PC-3 (cell line): ENCODE measurements at regions not wholly inside any gene's neighbourhood (a gene's known extent, or its start where the extent isn't known, plus 50 kb on each side); places are given as distances from the start of the nearest gene placed in this dataset.

Experiments
- ATAC-seq: fragments of 200-7000 bp; cut with Tn5 transposase; 2 replicates; pipeline ENCODE4 v1.9.1; 2020; ENCODE audit warnings: mild to moderate bottlenecking, moderate library complexity
- BruUV-seq: library from RNA; stranded (reverse); fragments of 400-500 nt; replicated peaks from 2 replicates; lab custom pipeline; 2021; lab: Mats Ljungman, UMichigan
- CTCF ChIA-PET: fragments of 300-600 bp; sonication (Branson Sonifier 250); formaldehyde crosslinking; loops from one replicate; lab custom pipeline; 2022; ENCODE audit warnings: antibody characterized with exemption; lab: Charles Lee
- POLR2A ChIA-PET: fragments of 300-600 bp; sonication (Branson Sonifier 250); formaldehyde crosslinking; loops from one replicate; lab custom pipeline; 2022; ENCODE audit warnings: antibody characterized with exemption; ENCODE audit not compliant: unreplicated experiment; lab: Charles Lee
- DNase-seq: peaks from one replicate; pipeline ENCODE4 v3.0.0-alpha.2; 2015
- H2AFZ ChIP-seq: fragments of 300-600 bp; sonication (generic); 2 replicates; pipeline ENCODE4 v1.6.0; 2016; ENCODE audit warnings: antibody characterized with exemption, low read length
- H3F3A ChIP-seq: fragments of 300-600 bp; sonication (generic); one replicate; pipeline ENCODE4 v1.6.0; 2017; ENCODE audit warnings: antibody characterized with exemption, low read length, control low read depth, mild to moderate bottlenecking; ENCODE audit not compliant: unreplicated experiment
- H3K27ac ChIP-seq: fragments of 300-600 bp; sonication (generic); 2 replicates; pipeline ENCODE4 v1.5.1; 2016; ENCODE audit warnings: mild to moderate bottlenecking, low read length
- H3K27me3 ChIP-seq: fragments of 300-600 bp; sonication (generic); 2 replicates; pipeline ENCODE4 v1.6.1; 2016; ENCODE audit warnings: low read length, mixed read lengths
- H3K36me3 ChIP-seq: fragments of 300-600 bp; sonication (generic); 2 replicates; pipeline ENCODE4 v1.6.1; 2016; ENCODE audit warnings: low read depth, mixed run types, low read length, mixed read lengths
- H3K4me1 ChIP-seq: fragments of 300-600 bp; sonication (generic); 2 replicates; pipeline ENCODE4 v1.5.1; 2016; ENCODE audit warnings: low read length; ENCODE audit not compliant: insufficient read depth
- H3K4me2 ChIP-seq: fragments of 300-600 bp; sonication (generic); 2 replicates; pipeline ENCODE4 v1.6.0; 2016; ENCODE audit warnings: low read length
- H3K4me3 ChIP-seq: fragments of 300-600 bp; sonication (generic); 2 replicates; pipeline ENCODE4 v1.5.1; 2016; ENCODE audit warnings: mild to moderate bottlenecking, low read length, mixed read lengths
- H3K79me2 ChIP-seq: fragments of 300-600 bp; sonication (generic); 2 replicates; pipeline ENCODE4 v1.6.1; 2017; ENCODE audit warnings: low read length, mixed read lengths
- H3K9ac ChIP-seq: fragments of 300-600 bp; sonication (generic); 2 replicates; pipeline ENCODE4 v1.6.0; 2016; ENCODE audit warnings: mild to moderate bottlenecking, low read length
- H3K9me2 ChIP-seq: fragments of 300-600 bp; sonication (generic); replicated peaks from 2 replicates; pipeline ENCODE4 v1.6.1; 2016; ENCODE audit warnings: mixed run types, low read length, mixed read lengths
- H3K9me3 ChIP-seq: fragments of 300-600 bp; sonication (generic); 2 replicates; pipeline ENCODE4 v1.6.1; 2016; ENCODE audit warnings: low read length, mixed read lengths
- H4K20me1 ChIP-seq: fragments of 300-600 bp; sonication (generic); 2 replicates; pipeline ENCODE4 v1.6.1; 2016; ENCODE audit warnings: low read length, mixed read lengths
- EZH2 ChIP-seq: fragments of 300-600 bp; sonication (generic); IDR thresholded peaks from one replicate; pipeline ENCODE4 v1.6.1; 2017; ENCODE audit warnings: antibody characterized with exemption, mild to moderate bottlenecking, low read length; ENCODE audit not compliant: unreplicated experiment
- EZH2phosphoT487 ChIP-seq: fragments of 300-600 bp; sonication (generic); IDR thresholded peaks from 2 replicates; pipeline ENCODE4 v1.6.1; 2018; ENCODE audit warnings: mild to moderate bottlenecking, antibody characterized with exemption, low read length, borderline replicate concordance
- intact Hi-C: fragments of 100-400 bp; cut with micrococcal nuclease; formaldehyde crosslinking; loops from 2 replicates; pipeline ENCODE4 v1.9.0; 2023
- TF ChIP-seq, protein P1 (sequence below): fragments of 300-600 bp; sonication (generic); conservative IDR thresholded peaks from 2 replicates; pipeline ENCODE4 v1.5.1; 2017; ENCODE audit warnings: antibody characterized with exemption, low read depth, mild to moderate bottlenecking, low read length

- BruUV-seq: no TSS peak
- no peaks in the 10 kb centered on the region for H3K9me3 ChIP-seq
- TF ChIP-seq, protein P1, sequence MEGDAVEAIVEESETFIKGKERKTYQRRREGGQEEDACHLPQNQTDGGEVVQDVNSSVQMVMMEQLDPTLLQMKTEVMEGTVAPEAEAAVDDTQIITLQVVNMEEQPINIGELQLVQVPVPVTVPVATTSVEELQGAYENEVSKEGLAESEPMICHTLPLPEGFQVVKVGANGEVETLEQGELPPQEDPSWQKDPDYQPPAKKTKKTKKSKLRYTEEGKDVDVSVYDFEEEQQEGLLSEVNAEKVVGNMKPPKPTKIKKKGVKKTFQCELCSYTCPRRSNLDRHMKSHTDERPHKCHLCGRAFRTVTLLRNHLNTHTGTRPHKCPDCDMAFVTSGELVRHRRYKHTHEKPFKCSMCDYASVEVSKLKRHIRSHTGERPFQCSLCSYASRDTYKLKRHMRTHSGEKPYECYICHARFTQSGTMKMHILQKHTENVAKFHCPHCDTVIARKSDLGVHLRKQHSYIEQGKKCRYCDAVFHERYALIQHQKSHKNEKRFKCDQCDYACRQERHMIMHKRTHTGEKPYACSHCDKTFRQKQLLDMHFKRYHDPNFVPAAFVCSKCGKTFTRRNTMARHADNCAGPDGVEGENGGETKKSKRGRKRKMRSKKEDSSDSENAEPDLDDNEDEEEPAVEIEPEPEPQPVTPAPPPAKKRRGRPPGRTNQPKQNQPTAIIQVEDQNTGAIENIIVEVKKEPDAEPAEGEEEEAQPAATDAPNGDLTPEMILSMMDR: no peak
- no peak for TF ChIP-seq EZH2phosphoT487
- no peak for TF ChIP-seq EZH2
- no peaks in the 10 kb centered on the region for H3F3A ChIP-seq
- CTCF ChIA-PET: no interaction called here
- ATAC-seq: no peak
- H4K20me1 ChIP-seq: no peaks in the 10 kb centered on the region
- no peak overlapping the region for H3K4me2 ChIP-seq
- intact Hi-C loops: no loop called here
- no peak overlapping the region for H3K4me3 ChIP-seq
- no peak overlapping the region for H3K27ac ChIP-seq
- H3K9me2 ChIP-seq: no peaks in the 10 kb centered on the region
- POLR2A ChIA-PET: no interaction called here
- H3K4me1 ChIP-seq: peaks cover 8% of the 10 kb centered on the region
- no peaks in the 10 kb centered on the region for H3K36me3 ChIP-seq
- H3K79me2 ChIP-seq: no peaks in the 10 kb centered on the region
- no peak overlapping the region for H2AFZ ChIP-seq
- no peak overlapping the region for H3K9ac ChIP-seq
- H3K27me3 ChIP-seq: no peaks in the 10 kb centered on the region
- DNase-seq: no peak
Observed at GRCh38 chr1:184237588-184237987, 149.2 kb upstream of the C1orf21 start.

- ATAC-seq (no peak), DNase-seq (no peak)
- Histone ChIP-seq H3K27ac (no peak overlapping the region), H3K4me1 (peaks cover 14% of the 10 kb centered on the region), H3K36me3 (no peaks in the 10 kb centered on the region), H3K79me2 (no peaks in the 10 kb centered on the region), H3K4me3 (no peak overlapping the region), H3F3A (no peaks in the 10 kb centered on the region), H3K9me2 (no peaks in the 10 kb centered on the region), H3K27me3 (no peaks in the 10 kb centered on the region), H3K4me2 (no peak overlapping the region), H3K9me3 (no peaks in the 10 kb centered on the region), H4K20me1 (no peaks in the 10 kb centered on the region), H3K9ac (no peak overlapping the region), H2AFZ (no peak overlapping the region)
- CTCF ChIA-PET: no interaction called here
- BruUV-seq: no TSS peak
- POLR2A ChIA-PET: no interaction called here
- TF ChIP-seq, protein P1: no peak
- TF ChIP-seq EZH2 (no peak), EZH2phosphoT487 (no peak)
- intact Hi-C loops: loop anchor here (10.0 kb wide), 3 partner anchors 143 to 423 kb away; partner anchors contain the start of gene C1orf21
Observed at GRCh38 chr1:184241446-184241845, 145.4 kb upstream of the C1orf21 start.

GRCh38 chr1:184242507-184242943 lies 144.3 kb upstream of the C1orf21 start:
- Histone ChIP-seq H4K20me1 (no peaks in the 10 kb centered on the region), H3K4me3 (no peak overlapping the region), H3K4me1 (peaks cover 14% of the 10 kb centered on the region), H3K27ac (peak overlapping the region; percentile 27), H3K79me2 (no peaks in the 10 kb centered on the region), H3K9me3 (no peaks in the 10 kb centered on the region), H3K9me2 (no peaks in the 10 kb centered on the region), H3K27me3 (no peaks in the 10 kb centered on the region), H3K36me3 (no peaks in the 10 kb centered on the region), H3K4me2 (peak overlapping the region; percentile 26; the same call in 1 of the 2 replicates), H3K9ac (no peak overlapping the region), H2AFZ (no peak overlapping the region), H3F3A (no peaks in the 10 kb centered on the region)
- peak; percentile 62 for DNase-seq
- intact Hi-C loops: loop anchor here (10.0 kb wide), 3 partner anchors 142 to 422 kb away; partner anchors contain the start of gene C1orf21
- CTCF ChIA-PET: interaction anchor here (0.6 to 1.3 kb wide), 4 partner anchors 122 to 450 kb away, joined by 3 to 6 read pairs (median 4); partner anchors contain the start of gene C1orf21
- no peak for TF ChIP-seq EZH2
- TF ChIP-seq EZH2phosphoT487: no peak
- TF ChIP-seq, protein P1: 0 out of 2 replicates have a peak, but pooled peaks have one; percentile 22
- BruUV-seq: no TSS peak
- POLR2A ChIA-PET: no interaction called here
- ATAC-seq: peak; percentile 96
